ENCODE measurements at regions not wholly inside any gene's neighbourhood (a gene's known extent, or its start where the extent isn't known, plus 50 kb on each side); places are given as distances from the start of the nearest gene placed in this dataset.

GRCh38 chr15:69536726-69537512 is 84.3 kb downstream of the RPLP1 start (continued):
- no peak for TF ChIP-seq ATOH8 (CRISPR knock-in tag; IDR thresholded peaks at IDR 0.05; ENCODE audit: low read depth)

- POLR2A ChIA-PET: no interaction called here
- 100% methylated on average over 1 of the region's 1 CpG for WGBS (ENCODE audit: missing lambda C conversion rate)
- no peak overlapping the region for H3K4me3 ChIP-seq
- TF ChIP-seq HOXA7 (CRISPR knock-in tag; IDR thresholded peaks at IDR 0.05) (no peak), RNF2 (IDR thresholded peaks at IDR 0.05; ENCODE audit: borderline replicate concordance, low read depth) (no peak), HMGXB4 (CRISPR knock-in tag; IDR thresholded peaks at IDR 0.05; ENCODE audit: borderline replicate concordance) (no peak), ZSCAN20 (CRISPR knock-in tag; IDR thresholded peaks at IDR 0.05) (no peak), MAZ (IDR thresholded peaks at IDR 0.05; ENCODE audit: borderline replicate concordance, low read depth, low read length) (no peak), EP300 (IDR thresholded peaks at IDR 0.05) (no peak), ZNF302 (CRISPR knock-in tag; IDR thresholded peaks at IDR 0.05) (no peak), RARB (CRISPR knock-in tag; IDR thresholded peaks at IDR 0.05) (no peak), SREBF2 (IDR thresholded peaks at IDR 0.05) (no peak), ELK1 (IDR thresholded peaks at IDR 0.05; ENCODE audit: low read depth, low read length) (no peak), SMC3 (IDR thresholded peaks at IDR 0.05) (no peak), FOXS1 (CRISPR knock-in tag; IDR thresholded peaks at IDR 0.05) (no peak), CBX2 (IDR thresholded peaks at IDR 0.05; ENCODE audit: borderline replicate concordance, low read depth) (no peak), HOXB13 (CRISPR knock-in tag; IDR thresholded peaks at IDR 0.05; ENCODE audit: low read depth) (no peak), ATOH8 (CRISPR knock-in tag; IDR thresholded peaks at IDR 0.05; ENCODE audit: low read depth) (no peak)
- CTCF ChIA-PET: interaction anchor here (1.8 to 3.8 kb wide), 3 partner anchors 10 to 16 kb away, joined by 4 to 17 read pairs (median 11); no protein-coding TSS in a partner anchor
- FAIRE-seq: no peak
- H3K4me2 ChIP-seq: no peak overlapping the region
- ATAC-seq: no peak
- H3K4me1 ChIP-seq: no peaks in the 10 kb centered on the region
- H3K9me3 ChIP-seq: no peaks in the 10 kb centered on the region
- no peak for DNase-seq (ENCODE audit: low read depth in 1 of 2, low spot score in 1 of 2)
- no peak overlapping the region for H3K27ac ChIP-seq
Measured at GRCh38 chr15:69537901-69538300, 85.3 kb downstream of the RPLP1 start.

GRCh38 chr15:69538379-69538778 is 85.8 kb downstream of the RPLP1 start:
- no peak for ATAC-seq
- no peaks in the 10 kb centered on the region for H3K4me1 ChIP-seq
- FAIRE-seq: no peak
- TF ChIP-seq POLR2AphosphoS2 (conservative IDR thresholded peaks at IDR 0.05; ENCODE audit: low read length) (no peak), HOXA7 (CRISPR knock-in tag; IDR thresholded peaks at IDR 0.05) (no peak), FOXS1 (CRISPR knock-in tag; IDR thresholded peaks at IDR 0.05) (no peak), EHF (CRISPR knock-in tag; IDR thresholded peaks at IDR 0.05) (no peak), HOXB13 (CRISPR knock-in tag; IDR thresholded peaks at IDR 0.05; ENCODE audit: low read depth) (no peak), RAD21 (conservative IDR thresholded peaks at IDR 0.05 in 1 of 2, IDR thresholded peaks at IDR 0.05 in 1 of 2) (no peak), HEYL (CRISPR knock-in tag; IDR thresholded peaks at IDR 0.05) (no peak), CHD4 (IDR thresholded peaks at IDR 0.05; ENCODE audit: borderline replicate concordance) (no peak), SMC3 (IDR thresholded peaks at IDR 0.05) (no peak), MAFK (IDR thresholded peaks at IDR 0.05; ENCODE audit: partially characterized antibody) (no peak)
- H3K27ac ChIP-seq: no peak overlapping the region
- CTCF ChIA-PET: interaction anchor here (1.0 to 3.8 kb wide), 4 partner anchors 9 to 37 kb away, joined by 3 to 17 read pairs (median 8); no protein-coding TSS in a partner anchor
- H3K4me3 ChIP-seq: no peak overlapping the region
- H3K9me3 ChIP-seq: no peaks in the 10 kb centered on the region
- H3K4me2 ChIP-seq: no peak overlapping the region
- DNase-seq (ENCODE audit: low read depth in 1 of 2, low spot score in 1 of 2): no peak
- 76% methylated on average over 5 of the region's 5 CpGs for WGBS (ENCODE audit: missing lambda C conversion rate)
- POLR2A ChIA-PET: no interaction called here
